HG03095 (cell line): ENCODE measurements at regions not wholly inside any gene's neighbourhood (a gene's known extent, or its start where the extent isn't known, plus 50 kb on each side); places are given as distances from the start of the nearest gene placed in this dataset.

ENCODE experiments used
- ATAC-seq: cut with Tn5 transposase; IDR thresholded peaks from one replicate; pipeline ENCODE4 v1.9.1; 2021; ENCODE audit warnings: moderate library complexity; ENCODE audit not compliant: unreplicated experiment

DNA sequence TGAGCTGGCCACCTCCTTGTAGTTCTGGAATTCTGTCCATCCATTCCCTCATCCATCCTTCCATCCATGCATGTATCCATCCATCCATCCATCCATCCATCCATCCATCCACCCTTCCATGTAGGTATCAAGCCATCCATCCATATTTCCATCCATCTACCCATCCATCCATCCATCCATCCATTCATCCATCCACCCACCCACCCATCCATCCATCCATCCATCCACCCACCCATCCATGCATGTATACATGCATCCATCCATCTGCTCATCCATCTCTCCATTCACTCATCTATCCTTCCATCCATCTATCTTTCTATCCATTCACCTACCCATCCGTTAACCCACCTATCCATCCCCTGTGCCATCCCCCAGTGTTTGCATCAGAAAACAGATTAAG lies 153.6 kb upstream of the STX18 start:
- no peak for ATAC-seq

- ATAC-seq = no peak
These were observed 153.0 kb upstream of the STX18 start for GRCh38 chr4:4694827-4695226.

- no peak for ATAC-seq
These were observed 152.5 kb upstream of the STX18 start for GRCh38 chr4:4694296-4694772.

GRCh38 chr4:4693755-4694295 lies 152.0 kb upstream of the STX18 start:
- no peak for ATAC-seq

- no peak for ATAC-seq
These were observed 151.4 kb upstream of the STX18 start for GRCh38 chr4:4693258-4693657.

- ATAC-seq = no peak
These were observed 149.0 kb upstream of the STX18 start for GRCh38 chr4:4690854-4691253.

- ATAC-seq = peak; percentile 88
These were observed 148.0 kb upstream of the STX18 start for GRCh38 chr4:4689694-4690440.

- no peak for ATAC-seq
These were observed 146.3 kb upstream of the STX18 start for GRCh38 chr4:4687935-4688727.

GRCh38 chr4:4687100-4687499 lies 145.3 kb upstream of the STX18 start:
- ATAC-seq = no peak

DNA sequence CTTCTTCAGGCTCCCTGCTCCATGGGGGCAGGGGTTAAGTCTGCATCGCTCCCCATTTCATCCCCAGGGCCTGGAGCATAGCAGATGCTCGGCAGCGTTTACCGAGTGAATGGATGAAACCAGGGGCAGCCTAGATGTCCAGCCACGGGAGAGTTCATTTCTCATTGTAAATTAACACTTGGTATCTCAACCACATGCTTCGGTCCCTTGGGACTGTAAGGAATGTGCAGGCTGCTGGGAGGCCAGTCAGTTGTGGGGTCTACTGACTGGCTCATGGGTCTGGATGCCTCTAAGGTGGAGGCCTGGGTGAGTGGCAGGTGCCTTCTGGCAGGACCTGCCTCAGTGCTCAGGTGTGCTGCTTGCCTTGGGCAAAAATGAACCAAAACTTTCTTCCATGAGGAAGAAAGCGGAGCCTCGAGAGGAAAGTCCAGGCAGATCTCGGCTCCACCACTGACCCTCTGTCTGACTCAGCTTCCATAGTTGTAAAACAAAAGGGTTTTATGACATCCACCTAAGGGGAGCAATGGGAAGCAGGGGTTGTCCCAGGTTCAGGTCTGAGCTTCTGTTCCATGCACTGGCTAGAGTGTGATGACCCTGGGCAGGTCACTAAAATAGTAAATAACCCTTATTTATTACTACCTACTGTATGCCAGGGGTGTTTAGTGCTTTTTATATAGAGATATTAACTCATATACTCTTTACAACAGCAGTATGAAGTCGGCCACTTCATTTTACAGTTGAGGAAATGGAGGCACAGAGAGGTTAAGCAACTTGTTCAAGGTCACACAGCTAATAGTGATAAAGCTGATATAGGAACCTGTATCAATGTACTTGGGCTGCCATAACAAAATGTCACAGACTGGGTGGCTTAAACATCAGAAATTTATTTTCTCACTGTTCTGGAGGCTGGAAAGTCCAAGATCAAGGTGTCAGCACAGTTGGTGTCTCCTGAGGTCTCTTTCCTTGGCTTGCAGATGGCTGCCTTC lies 144.3 kb upstream of the STX18 start:
- no peak for ATAC-seq

DNA sequence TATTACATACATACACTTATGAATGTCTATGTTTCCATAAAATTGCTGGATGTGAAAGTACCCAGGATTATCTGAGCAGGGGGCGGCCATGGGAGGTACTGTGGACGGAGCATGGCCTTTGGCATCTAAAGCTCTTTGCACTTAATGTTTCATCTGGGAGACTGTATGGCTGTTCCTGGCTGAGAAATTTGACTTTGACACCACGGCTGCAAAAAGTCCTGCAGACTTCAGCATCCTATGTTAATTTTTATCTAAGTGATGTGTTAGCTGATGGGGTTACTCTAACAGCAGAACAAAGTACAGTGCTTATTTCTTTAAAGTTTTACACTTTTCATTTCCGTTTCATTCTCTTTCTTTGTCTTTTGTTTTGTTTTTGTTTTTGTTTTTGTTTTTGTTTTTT lies 139.8 kb upstream of the STX18 start:
- ATAC-seq = no peak

- no peak for ATAC-seq
These were observed 138.9 kb upstream of the STX18 start for GRCh38 chr4:4680758-4681157.

DNA sequence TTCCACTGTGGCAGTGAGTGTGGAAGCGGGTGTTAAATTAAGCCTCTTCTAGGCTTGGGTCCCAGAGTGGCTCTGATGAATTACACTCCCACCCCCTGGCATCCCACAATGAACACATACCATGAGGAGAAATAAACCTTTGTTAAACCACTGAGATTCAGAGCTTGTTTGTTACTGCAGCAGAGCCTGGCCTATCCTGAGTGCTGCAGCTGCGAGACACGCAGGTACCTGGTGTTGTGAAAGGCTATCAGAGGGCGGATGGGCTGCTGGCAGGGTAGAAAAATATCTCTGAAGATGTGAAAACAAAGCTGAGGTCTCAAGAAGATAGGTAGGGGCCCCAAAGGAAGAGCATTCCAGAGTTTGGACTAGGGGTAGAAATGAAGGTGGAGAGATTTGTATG lies 138.4 kb upstream of the STX18 start:
- ATAC-seq = no peak

DNA sequence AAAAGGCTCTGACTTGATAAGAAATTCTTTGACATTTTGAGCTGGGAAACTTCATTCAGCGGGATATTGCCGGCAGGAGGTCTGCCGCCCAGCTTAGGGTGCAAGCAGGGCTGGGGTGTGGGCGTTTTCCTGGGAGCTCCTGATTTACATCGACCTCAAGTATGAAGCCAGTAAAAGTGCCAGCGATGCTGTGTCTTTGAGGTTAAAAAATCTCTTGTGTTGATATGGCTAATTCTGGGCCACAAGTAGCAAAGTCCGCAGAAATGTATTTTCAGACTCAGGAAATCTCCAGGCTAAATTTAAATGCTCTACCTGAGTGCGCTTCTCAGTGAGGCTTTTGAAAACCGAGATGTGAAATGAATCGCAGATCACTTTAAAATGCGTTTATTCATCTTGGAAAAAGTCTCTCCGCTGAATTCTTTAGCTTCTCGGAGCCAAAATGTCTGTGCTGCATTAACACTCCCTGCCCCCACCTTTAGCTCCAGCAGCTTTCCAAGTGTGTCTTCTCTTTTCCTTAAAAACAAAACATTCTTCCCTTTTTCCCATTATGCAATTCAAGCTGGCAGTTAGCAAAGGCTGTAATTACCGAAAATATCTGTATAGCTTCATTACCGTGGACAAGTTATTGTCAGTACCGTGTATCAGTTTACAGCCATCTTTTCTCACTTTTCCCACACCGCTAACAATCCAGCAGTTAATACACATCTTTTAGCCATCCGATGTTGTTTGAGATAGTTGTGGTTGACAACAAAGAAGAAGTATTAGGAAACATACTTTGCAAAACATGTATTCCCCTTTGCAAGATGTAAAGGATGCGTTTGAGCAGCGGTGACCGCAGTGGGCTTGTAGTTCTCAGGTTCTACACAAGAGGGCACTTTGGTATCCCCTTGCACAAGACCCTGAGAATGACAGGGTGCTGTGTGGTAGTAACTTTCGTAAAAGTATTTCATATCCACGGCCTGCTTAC lies 136.0 kb upstream of the STX18 start:
- no peak for ATAC-seq

- ATAC-seq = no peak
These were observed 133.8 kb upstream of the STX18 start for GRCh38 chr4:4675641-4676040.

DNA sequence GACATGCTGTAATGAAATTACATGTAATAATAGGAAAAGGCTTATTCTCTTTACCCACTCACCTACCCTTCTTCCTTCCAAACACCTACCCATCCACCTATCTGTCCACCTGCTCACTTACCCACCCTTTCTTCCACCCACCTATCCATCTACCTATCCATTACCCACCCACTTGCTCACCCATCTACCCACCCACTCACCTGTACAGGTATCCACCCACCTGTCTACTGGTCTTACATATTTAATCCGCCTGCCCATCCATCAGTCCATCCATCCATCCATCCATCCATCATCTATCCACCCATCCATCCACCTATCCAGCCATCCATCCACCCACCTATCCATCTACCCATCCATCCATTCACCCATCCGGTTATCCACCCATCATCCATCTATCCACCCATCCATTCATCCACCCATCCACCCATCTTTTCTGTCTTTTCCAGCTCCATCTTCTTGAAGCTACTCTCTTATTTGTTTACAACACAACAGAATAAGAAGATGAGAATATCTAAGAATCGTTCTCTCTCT lies 133.3 kb upstream of the STX18 start:
- ATAC-seq = no peak

DNA sequence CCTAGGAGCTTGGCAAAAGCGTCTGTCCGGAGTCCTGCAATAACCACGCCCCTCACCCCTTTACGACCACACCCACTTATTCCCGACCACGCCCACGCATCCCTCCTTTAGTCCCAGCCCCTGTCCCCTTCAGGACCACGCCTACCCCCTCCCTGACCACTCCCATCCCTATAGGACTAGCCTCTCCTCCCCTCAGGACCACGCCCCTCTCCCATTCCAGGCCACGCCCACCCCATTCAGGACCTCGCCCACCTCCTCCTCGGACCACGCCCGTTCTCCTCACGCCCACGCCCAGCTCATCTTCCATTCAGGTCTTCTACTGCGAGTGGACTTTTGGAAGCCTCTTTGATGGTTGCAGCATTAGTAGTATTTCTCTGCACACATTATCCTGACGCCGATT lies 131.2 kb upstream of the STX18 start:
- no peak for ATAC-seq

DNA sequence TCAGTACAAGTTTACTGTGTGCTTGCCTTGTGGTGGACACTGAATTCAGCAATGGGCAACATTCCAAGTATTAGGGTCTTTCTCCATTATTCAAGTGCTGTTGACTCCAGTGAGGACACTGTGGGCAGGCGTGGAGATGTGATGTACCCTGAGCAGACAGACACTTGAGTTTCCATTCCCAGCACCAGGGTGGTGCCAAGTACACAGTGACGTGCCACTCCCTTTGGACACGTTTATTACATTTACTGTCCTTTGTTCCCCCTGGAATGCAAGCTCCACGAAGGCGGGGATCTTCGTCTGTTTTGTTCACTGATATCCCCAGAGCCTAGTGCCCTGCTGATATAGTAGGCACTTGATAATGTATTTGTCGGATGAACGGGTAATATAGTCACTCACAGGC lies 130.6 kb upstream of the STX18 start:
- ATAC-seq = no peak

- no peak for ATAC-seq
These were observed 130.0 kb upstream of the STX18 start for GRCh38 chr4:4671774-4672349.
